RKO (cell line): ENCODE measurements at regions not wholly inside any gene's neighbourhood (a gene's known extent, or its start where the extent isn't known, plus 50 kb on each side); places are given as distances from the start of the nearest gene placed in this dataset.

Source experiments
- DNase-seq: peaks from one replicate; pipeline ENCODE4 v3.0.0-alpha.2; 2016; ENCODE audit warnings: low spot score

GRCh38 chr2:21431078-21431477, 307.3 kb downstream of the TDRD15 start:
- no peak for DNase-seq

GRCh38 chr2:21438949-21439348, 315.2 kb downstream of the TDRD15 start:
- DNase-seq, result no peak

GRCh38 chr2:21441442-21441841, 317.7 kb downstream of the TDRD15 start:
- DNase-seq, result no peak

- no peak for DNase-seq
Observed at GRCh38 chr2:21443494-21444105, 319.8 kb downstream of the TDRD15 start.

GRCh38 chr2:21449881-21450280, 326.1 kb downstream of the TDRD15 start:
- DNase-seq, result no peak

GRCh38 chr2:21451403-21451802, 327.6 kb downstream of the TDRD15 start:
- peak; percentile 3 for DNase-seq

GRCh38 chr2:21452263-21452662, 328.5 kb downstream of the TDRD15 start:
- no peak for DNase-seq

- DNase-seq, result no peak
Observed at GRCh38 chr2:21452678-21453077, 328.9 kb downstream of the TDRD15 start.

- DNase-seq, result no peak
Observed at GRCh38 chr2:21453723-21454450, 330.1 kb downstream of the TDRD15 start.

- DNase-seq, result no peak
Observed at GRCh38 chr2:21454839-21455238, 331.1 kb downstream of the TDRD15 start.

GRCh38 chr2:21461754-21462240, 338.0 kb downstream of the TDRD15 start:
- DNase-seq, result no peak

GRCh38 chr2:21466341-21466927, 342.7 kb downstream of the TDRD15 start:
- DNase-seq, result no peak

- DNase-seq, result no peak
Observed at GRCh38 chr2:21467280-21467818, 343.6 kb downstream of the TDRD15 start.

- no peak for DNase-seq
Observed at GRCh38 chr2:21467910-21468309, 344.1 kb downstream of the TDRD15 start.

- DNase-seq, result no peak
Observed at GRCh38 chr2:21468624-21469023, 344.9 kb downstream of the TDRD15 start.

GRCh38 chr2:21469158-21469557, 345.4 kb downstream of the TDRD15 start:
- no peak for DNase-seq

GRCh38 chr2:21469564-21469963, 345.8 kb downstream of the TDRD15 start:
- DNase-seq, result no peak

GRCh38 chr2:21480162-21480561, 356.4 kb downstream of the TDRD15 start:
- DNase-seq, result no peak

GRCh38 chr2:21484643-21485042, 360.9 kb downstream of the TDRD15 start:
- no peak for DNase-seq

GRCh38 chr2:21486445-21486844, 362.7 kb downstream of the TDRD15 start:
- no peak for DNase-seq

GRCh38 chr2:21489080-21489479, 365.3 kb downstream of the TDRD15 start:
- DNase-seq, result no peak

- no peak for DNase-seq
Observed at GRCh38 chr2:21498016-21498415, 374.2 kb downstream of the TDRD15 start.

GRCh38 chr2:21500401-21500945, 376.7 kb downstream of the TDRD15 start:
- DNase-seq, result no peak
